Pancreas (tissue), 10 donors: ENCODE measurements at regions not wholly inside any gene's neighbourhood (a gene's known extent, or its start where the extent isn't known, plus 50 kb on each side); places are given as distances from the start of the nearest gene placed in this dataset.

ENCODE experiments used
- ATAC-seq, 4 donors: fragments of 200-7000 bp; cut with Tn5 transposase; one replicate each; pipeline versions ENCODE4 v1.8.0 to v1.9.1; 2020; ENCODE audit warnings: mild to moderate bottlenecking in 4 of 4, moderate library complexity in 4 of 4
- DNase-seq, 6 donors: peaks; one replicate each; pipeline ENCODE4 v3.0.0-alpha.2; 2020
- FAIRE-seq: peaks from 2 replicates; lab custom pipeline; 2012; peaks lifted over from hg19 to GRCh38; lab: Jason Lieb, UNC
- H3K27ac ChIP-seq, 4 donors: fragments of 200-600 bp; sonication (generic); 1 replicate in 3 of 4; 2 replicates in 1 of 4; pipeline versions ENCODE4 v1.5.0 to v1.8.0; 2020
- H3K27me3 ChIP-seq, 4 donors: fragments of 200-600 bp; one replicate each; pipeline ENCODE4 v1.8.0; 2021
- H3K36me3 ChIP-seq, 3 donors: fragments of 200-600 bp; sonication (generic) in 1 of 3; one replicate each; pipeline versions ENCODE4 v1.5.0 to v1.8.0; 2020 to 2021
- H3K4me1 ChIP-seq, 3 donors: fragments of 200-600 bp; one replicate each; pipeline ENCODE4 v1.8.0; 2021
- H3K4me3 ChIP-seq, 4 donors: fragments of 200-600 bp; sonication (generic) in 2 of 4; one replicate each; pipeline versions ENCODE4 v1.5.0 to v1.8.0; 2020 to 2021
- H3K9me3 ChIP-seq, 4 donors: fragments of 200-600 bp; one replicate each; pipeline ENCODE4 v1.8.0; 2021
- WGBS, 2 donors: extraction: QIAGEN DNeasy Blood & Tissue Kit; methylation state at CpG; one replicate each; pipeline ENCODE4 v1.1.7; 2013; 5-methylcytosine and 5-hydroxymethylcytosine counted together
- intact Hi-C, 3 donors: fragments of 100-400 bp; cut with DNase I; formaldehyde crosslinking; loops; one replicate each; pipeline versions ENCODE4 v1.11.1 to v1.14.2; 2022
- TF ChIP-seq, protein P1 (sequence below), 4 donors: fragments of 200-600 bp; sonication (generic) in 3 of 4; IDR thresholded peaks; one replicate each; pipeline versions ENCODE4 v1.5.0 to v1.8.0; 2021; ENCODE audit warnings: antibody characterized with exemption in 4 of 4
- donor health status: healthy with polysubstance abuse.
- donor health status: DM: no; HTN: no; CAD: no; lungs with moderate emphysema.
- donor health status: DM: no; HTN: no; CAD: no.
- donor health status: control.
- donor health status: control.
- donor health status: Bipolar disorder and iron deficiency.
- donor health status: DM: yes; HTN: yes; CAD: no.
- donor health status: DM: no; HTN: no; CAD: no.
- donor health status: DM: no; HTN: no; CAD: no.
- donor health status: DM: yes; HTN: yes; CAD: no.

DNA sequence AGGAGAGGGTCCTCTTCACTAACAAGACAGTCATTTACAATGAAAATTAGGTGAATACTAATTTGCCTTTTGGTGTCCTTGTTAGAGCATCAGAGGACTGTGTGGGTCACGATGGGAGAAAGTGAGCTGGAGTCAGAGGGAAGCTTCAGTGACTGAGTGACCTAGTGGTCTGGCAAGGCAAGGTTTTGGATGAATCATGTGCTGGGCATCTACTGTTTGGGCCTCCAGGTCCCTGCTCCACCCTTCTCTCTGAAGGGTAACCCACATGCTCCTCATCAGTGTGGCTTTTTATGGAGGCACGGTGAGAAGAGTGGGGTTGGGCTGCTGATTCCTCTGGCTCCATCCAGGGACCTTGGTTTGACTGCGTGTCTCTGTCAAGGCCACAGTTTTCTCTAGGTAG, 60.5 kb upstream of the EXOC2 start:
- ATAC-seq, result no peak
- WGBS, 2 donors, result 77 to 92% methylated on average over 3 of the region's 3 CpGs
- no peak overlapping the region for H3K27ac ChIP-seq
- H3K27me3 ChIP-seq, result no peaks in the 10 kb centered on the region
- no peaks in the 10 kb centered on the region for H3K9me3 ChIP-seq
- no peak overlapping the region for H3K4me3 ChIP-seq
- H3K4me1 ChIP-seq, result no peaks in the 10 kb centered on the region
- intact Hi-C loops, result no loop called here
- DNase-seq, result no peak
- no peaks in the 10 kb centered on the region for H3K36me3 ChIP-seq
- TF ChIP-seq, protein P1, sequence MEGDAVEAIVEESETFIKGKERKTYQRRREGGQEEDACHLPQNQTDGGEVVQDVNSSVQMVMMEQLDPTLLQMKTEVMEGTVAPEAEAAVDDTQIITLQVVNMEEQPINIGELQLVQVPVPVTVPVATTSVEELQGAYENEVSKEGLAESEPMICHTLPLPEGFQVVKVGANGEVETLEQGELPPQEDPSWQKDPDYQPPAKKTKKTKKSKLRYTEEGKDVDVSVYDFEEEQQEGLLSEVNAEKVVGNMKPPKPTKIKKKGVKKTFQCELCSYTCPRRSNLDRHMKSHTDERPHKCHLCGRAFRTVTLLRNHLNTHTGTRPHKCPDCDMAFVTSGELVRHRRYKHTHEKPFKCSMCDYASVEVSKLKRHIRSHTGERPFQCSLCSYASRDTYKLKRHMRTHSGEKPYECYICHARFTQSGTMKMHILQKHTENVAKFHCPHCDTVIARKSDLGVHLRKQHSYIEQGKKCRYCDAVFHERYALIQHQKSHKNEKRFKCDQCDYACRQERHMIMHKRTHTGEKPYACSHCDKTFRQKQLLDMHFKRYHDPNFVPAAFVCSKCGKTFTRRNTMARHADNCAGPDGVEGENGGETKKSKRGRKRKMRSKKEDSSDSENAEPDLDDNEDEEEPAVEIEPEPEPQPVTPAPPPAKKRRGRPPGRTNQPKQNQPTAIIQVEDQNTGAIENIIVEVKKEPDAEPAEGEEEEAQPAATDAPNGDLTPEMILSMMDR (IDR thresholded peaks at IDR 0.05), result no peak
- FAIRE-seq, result no peak

DNA sequence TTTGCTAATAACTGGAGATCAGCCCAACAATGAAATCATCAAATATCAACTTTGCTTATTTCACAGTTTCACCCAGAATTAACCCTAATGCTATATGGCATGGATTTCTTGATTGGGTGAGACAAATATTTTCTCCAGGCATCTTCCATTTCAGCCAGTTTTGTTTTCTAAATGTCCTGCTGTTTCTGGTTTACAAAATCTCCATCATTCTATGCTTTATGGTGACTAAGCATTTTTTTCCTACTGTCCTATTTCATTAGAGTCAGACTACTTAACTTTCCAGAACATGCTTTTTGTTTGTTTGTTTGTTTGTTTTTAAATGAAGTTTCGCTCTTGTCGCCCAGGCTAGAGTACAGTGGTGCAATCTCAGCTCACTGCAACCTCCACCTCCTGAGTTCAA, 59.5 kb upstream of the EXOC2 start:
- no peak for FAIRE-seq
- H3K27me3 ChIP-seq, result no peaks in the 10 kb centered on the region
- intact Hi-C loops, result no loop called here
- WGBS, 2 donors, result 93 to 98% methylated on average over 2 of the region's 2 CpGs
- H3K27ac ChIP-seq, result no peak overlapping the region
- no peak for ATAC-seq
- TF ChIP-seq, protein P1 (IDR thresholded peaks at IDR 0.05), result no peak
- H3K4me1 ChIP-seq, result no peaks in the 10 kb centered on the region
- DNase-seq, result no peak
- no peaks in the 10 kb centered on the region for H3K9me3 ChIP-seq
- H3K4me3 ChIP-seq, result no peak overlapping the region
- no peaks in the 10 kb centered on the region for H3K36me3 ChIP-seq

DNA sequence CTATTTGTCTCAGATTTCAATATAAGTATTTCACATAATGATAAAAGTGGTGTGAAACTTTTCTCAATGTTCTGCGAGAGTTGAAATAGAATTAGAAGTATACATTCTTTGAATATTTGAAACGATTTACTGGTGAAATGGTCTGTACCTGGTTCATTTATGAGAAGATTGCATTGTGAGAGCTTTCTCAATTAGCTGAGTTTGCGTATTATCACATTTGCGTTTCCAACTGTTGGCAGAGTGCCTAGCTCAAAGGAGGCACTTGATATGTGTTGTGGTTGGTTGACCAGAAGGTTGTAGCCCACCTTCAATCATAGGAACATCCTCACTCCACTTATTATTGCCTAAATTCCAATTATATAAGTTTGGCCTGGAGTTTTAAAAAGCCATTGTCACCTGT, 58.8 kb upstream of the EXOC2 start:
- WGBS, 2 donors, result 60 to 63% methylated on average over 4 of the region's 4 CpGs
- H3K4me1 ChIP-seq, result no peaks in the 10 kb centered on the region
- no peaks in the 10 kb centered on the region for H3K36me3 ChIP-seq
- DNase-seq (no peak), FAIRE-seq (no peak), ATAC-seq (no peak)
- H3K27me3 ChIP-seq, result no peaks in the 10 kb centered on the region
- H3K27ac ChIP-seq, result no peak overlapping the region
- H3K9me3 ChIP-seq, result no peaks in the 10 kb centered on the region
- intact Hi-C loops, result no loop called here
- TF ChIP-seq, protein P1 (IDR thresholded peaks at IDR 0.05), result no peak
- H3K4me3 ChIP-seq, result no peak overlapping the region

DNA sequence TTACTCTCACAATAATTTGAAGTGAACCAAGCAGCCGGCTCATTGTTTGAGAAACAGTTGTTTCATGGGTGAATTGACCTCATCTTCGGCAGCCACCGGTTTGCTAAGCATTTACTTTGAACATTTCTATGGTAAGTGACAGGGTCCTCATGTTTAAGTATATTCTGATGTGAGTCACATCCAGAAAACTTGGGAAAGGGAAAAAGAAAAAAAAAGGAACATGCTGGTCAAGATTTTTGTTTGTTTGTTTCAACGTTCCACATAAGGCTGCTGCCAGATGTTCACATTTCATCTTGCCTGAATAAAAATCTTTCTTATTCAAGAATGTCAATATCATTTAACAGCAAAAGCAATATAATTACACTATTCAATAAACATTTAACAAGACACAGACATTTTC, 55.0 kb upstream of the EXOC2 start:
- Histone ChIP-seq H3K36me3 (no peaks in the 10 kb centered on the region), H3K27me3 (no peaks in the 10 kb centered on the region), H3K4me1 (no peaks in the 10 kb centered on the region), H3K27ac (no peak overlapping the region), H3K4me3 (no peak overlapping the region), H3K9me3 (no peaks in the 10 kb centered on the region)
- no peak for DNase-seq
- FAIRE-seq, result no peak
- TF ChIP-seq, protein P1 (IDR thresholded peaks at IDR 0.05), result no peak
- no peak for ATAC-seq
- intact Hi-C loops, result no loop called here
- 77% methylated on average over 4 of the region's 4 CpGs for WGBS, 2 donors

DNA sequence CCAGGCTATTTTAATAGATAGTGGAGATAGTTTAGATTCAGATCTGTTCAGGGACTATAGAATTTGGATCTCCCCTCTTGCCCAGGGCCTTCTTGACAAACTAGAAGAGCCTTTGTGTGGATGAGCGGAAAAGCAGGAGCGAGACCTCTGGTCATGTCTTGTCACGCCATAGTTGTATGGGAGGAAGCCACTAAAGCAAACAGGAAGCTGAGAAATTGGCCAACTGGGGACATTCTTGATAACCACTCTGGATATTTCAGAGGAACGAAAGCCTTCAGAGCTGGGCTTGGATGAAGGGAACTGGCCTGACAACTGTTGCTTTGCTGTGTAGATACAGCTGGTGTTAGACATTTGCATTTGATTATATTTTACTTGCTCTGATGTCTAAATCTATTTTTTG, 54.1 kb upstream of the EXOC2 start:
- Histone ChIP-seq H3K36me3 (no peaks in the 10 kb centered on the region), H3K27me3 (no peaks in the 10 kb centered on the region), H3K4me1 (no peaks in the 10 kb centered on the region), H3K4me3 (no peak overlapping the region), H3K27ac (no peak overlapping the region), H3K9me3 (no peaks in the 10 kb centered on the region)
- 85 to 87% methylated on average over 4 of the region's 4 CpGs for WGBS, 2 donors
- FAIRE-seq, result no peak
- intact Hi-C loops, result no loop called here
- DNase-seq, result no peak
- no peak for ATAC-seq
- TF ChIP-seq, protein P1 (IDR thresholded peaks at IDR 0.05), result no peak
